Duodenal mucosa (tissue), 2 donors: ENCODE measurements at regions not wholly inside any gene's neighbourhood (a gene's known extent, or its start where the extent isn't known, plus 50 kb on each side); places are given as distances from the start of the nearest gene placed in this dataset.
"Not testable (repeated sequence)": the region's sequence is repeated elsewhere in the genome, so short reads cannot be mapped to it uniquely, and the experiment has no call there.

Experiments used
- H3K27ac ChIP-seq: one replicate; pipeline ENCODE4 v1.7.0; 2013; ENCODE audit warnings: low read depth, low read length
- H3K27me3 ChIP-seq, 2 donors: one replicate each; pipeline ENCODE4 v1.7.0; 2013; ENCODE audit warnings: low read length in 2 of 2, control low read depth in 1 of 2; ENCODE audit not compliant: insufficient read depth in 2 of 2, control insufficient read depth in 1 of 2
- H3K36me3 ChIP-seq, 2 donors: one replicate each; pipeline ENCODE4 v1.7.0; 2013; ENCODE audit warnings: low read length in 2 of 2, control low read depth in 1 of 2; ENCODE audit not compliant: insufficient read depth in 2 of 2, control insufficient read depth in 1 of 2
- H3K4me1 ChIP-seq, 2 donors: one replicate each; pipeline ENCODE4 v1.7.0; 2013; ENCODE audit warnings: low read length in 2 of 2, control low read depth in 1 of 2; ENCODE audit not compliant: insufficient read depth in 2 of 2, control insufficient read depth in 1 of 2
- H3K4me3 ChIP-seq, 2 donors: one replicate each; pipeline ENCODE4 v1.7.0; 2013; ENCODE audit warnings: low read length in 2 of 2, low read depth in 1 of 2
- H3K9ac ChIP-seq, 2 donors: one replicate each; pipeline ENCODE4 v1.7.0; 2013; ENCODE audit warnings: low read length in 2 of 2, low read depth in 1 of 2
- H3K9me3 ChIP-seq, 2 donors: one replicate each; pipeline ENCODE4 v1.7.0; 2013; ENCODE audit warnings: low read length in 2 of 2, control low read depth in 1 of 2; ENCODE audit not compliant: control insufficient read depth in 1 of 2

- H3K4me1 ChIP-seq = no peaks in the 10 kb centered on the region
- H3K4me3 ChIP-seq = no peak overlapping the region
- H3K9me3 ChIP-seq = no peaks in the 10 kb centered on the region
- no peak overlapping the region for H3K9ac ChIP-seq
- H3K27ac ChIP-seq = no peak overlapping the region
- no peaks in the 10 kb centered on the region for H3K27me3 ChIP-seq
- H3K36me3 ChIP-seq = no peaks in the 10 kb centered on the region
Observed at GRCh38 chr2:117614823-117615534, 199.5 kb upstream of the DDX18 start.

GRCh38 chr2:117618607-117619006 is 195.9 kb upstream of the DDX18 start:
- no peaks in the 10 kb centered on the region for H3K36me3 ChIP-seq
- no peaks in the 10 kb centered on the region for H3K9me3 ChIP-seq
- no peak overlapping the region for H3K27ac ChIP-seq
- H3K27me3 ChIP-seq = no peaks in the 10 kb centered on the region
- H3K4me1 ChIP-seq = no peaks in the 10 kb centered on the region
- H3K9ac ChIP-seq = no peak overlapping the region
- H3K4me3 ChIP-seq = no peak overlapping the region

- no peak overlapping the region for H3K4me3 ChIP-seq
- no peaks in the 10 kb centered on the region for H3K4me1 ChIP-seq
- no peak overlapping the region for H3K27ac ChIP-seq
- H3K36me3 ChIP-seq = no peaks in the 10 kb centered on the region
- H3K27me3 ChIP-seq = no peaks in the 10 kb centered on the region
- H3K9ac ChIP-seq = no peak overlapping the region
- H3K9me3 ChIP-seq = no peaks in the 10 kb centered on the region
Observed at GRCh38 chr2:117621326-117621725, 193.2 kb upstream of the DDX18 start.

- H3K4me1 ChIP-seq, H3K27me3 ChIP-seq, H3K9ac ChIP-seq, H3K27ac ChIP-seq, H3K9me3 ChIP-seq, H3K36me3 ChIP-seq: not testable (repeated sequence)
- peak overlapping the region in 1 of 2 donors; percentile 42 for H3K4me3 ChIP-seq
Observed at GRCh38 chr2:117623175-117623574, 191.3 kb upstream of the DDX18 start.

GRCh38 chr2:117631152-117631945 is 183.1 kb upstream of the DDX18 start:
- Histone ChIP-seq H3K36me3 (no peaks in the 10 kb centered on the region), H3K27ac (no peak overlapping the region), H3K9me3 (no peaks in the 10 kb centered on the region), H3K27me3 (no peaks in the 10 kb centered on the region), H3K9ac (no peak overlapping the region), H3K4me3 (no peak overlapping the region), H3K4me1 (no peaks in the 10 kb centered on the region)

- Histone ChIP-seq H3K4me1 (no peaks in the 10 kb centered on the region), H3K36me3 (no peaks in the 10 kb centered on the region), H3K4me3 (no peak overlapping the region), H3K9me3 (peaks cover 0 to 4% of the 10 kb centered on the region in 2 donors), H3K9ac (no peak overlapping the region), H3K27ac (no peak overlapping the region), H3K27me3 (no peaks in the 10 kb centered on the region)
Observed at GRCh38 chr2:117635481-117635880, 179.0 kb upstream of the DDX18 start.

- Histone ChIP-seq H3K9me3 (peaks cover 0 to 4% of the 10 kb centered on the region in 2 donors), H3K27me3 (no peaks in the 10 kb centered on the region), H3K4me3 (no peak overlapping the region), H3K36me3 (no peaks in the 10 kb centered on the region), H3K4me1 (no peaks in the 10 kb centered on the region), H3K27ac (no peak overlapping the region), H3K9ac (no peak overlapping the region)
Observed at GRCh38 chr2:117639401-117639800, 175.1 kb upstream of the DDX18 start.

- H3K36me3 ChIP-seq = no peaks in the 10 kb centered on the region
- H3K27me3 ChIP-seq = no peaks in the 10 kb centered on the region
- H3K4me3 ChIP-seq = no peak overlapping the region
- no peak overlapping the region for H3K27ac ChIP-seq
- H3K9ac ChIP-seq = no peak overlapping the region
- no peaks in the 10 kb centered on the region for H3K9me3 ChIP-seq
- no peaks in the 10 kb centered on the region for H3K4me1 ChIP-seq
Observed at GRCh38 chr2:117644403-117644802, 170.1 kb upstream of the DDX18 start.

- H3K9ac ChIP-seq = no peak overlapping the region
- H3K27me3 ChIP-seq = no peaks in the 10 kb centered on the region
- no peak overlapping the region for H3K27ac ChIP-seq
- H3K9me3 ChIP-seq = no peaks in the 10 kb centered on the region
- no peaks in the 10 kb centered on the region for H3K36me3 ChIP-seq
- H3K4me1 ChIP-seq = no peaks in the 10 kb centered on the region
- H3K4me3 ChIP-seq = no peak overlapping the region
Observed at GRCh38 chr2:117645458-117645857, 169.0 kb upstream of the DDX18 start.

- H3K27me3 ChIP-seq = no peaks in the 10 kb centered on the region
- H3K4me3 ChIP-seq = no peak overlapping the region
- no peak overlapping the region for H3K9ac ChIP-seq
- H3K36me3 ChIP-seq = no peaks in the 10 kb centered on the region
- no peak overlapping the region for H3K27ac ChIP-seq
- no peaks in the 10 kb centered on the region for H3K9me3 ChIP-seq
- no peaks in the 10 kb centered on the region for H3K4me1 ChIP-seq
Observed at GRCh38 chr2:117646099-117646498, 168.4 kb upstream of the DDX18 start.
